ENCODE measurements at regions not wholly inside any gene's neighbourhood (a gene's known extent, or its start where the extent isn't known, plus 50 kb on each side); places are given as distances from the start of the nearest gene placed in this dataset.
"Not testable (repeated sequence)": the region's sequence is repeated elsewhere in the genome, so short reads cannot be mapped to it uniquely, and the experiment has no call there.

DNA sequence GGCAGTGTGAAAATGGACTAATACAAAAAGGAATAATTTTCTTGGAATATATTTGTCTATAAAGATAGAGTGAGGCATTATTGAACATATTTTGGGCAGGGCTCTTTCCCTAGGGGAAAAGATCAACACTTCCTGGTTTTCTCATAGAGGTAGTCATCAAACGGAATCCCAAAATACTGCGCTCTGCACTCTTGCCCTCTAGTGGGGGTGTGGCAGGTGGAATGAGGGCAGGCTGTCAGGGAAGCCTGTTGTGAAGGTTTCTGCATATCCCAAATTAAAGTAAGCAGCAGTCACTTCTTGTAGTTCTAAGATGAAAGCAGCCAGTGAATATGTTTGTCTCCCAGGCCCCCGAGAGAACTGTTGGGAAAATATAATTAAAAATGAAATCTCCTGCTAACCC, 666.8 kb upstream of the TMEM132C start:
- Histone ChIP-seq H3K4me3 (ENCODE audit: low read length in 2 of 2) (no peak overlapping the region), H3K9ac (ENCODE audit: low read depth in 1 of 2, low read length in 2 of 2) (no peak overlapping the region), H3K9me3 (ENCODE audit: control insufficient read depth in 2 of 2, low read length in 2 of 2) (no peaks in the 10 kb centered on the region), H3K36me3 (ENCODE audit: control insufficient read depth in 2 of 2, insufficient read depth in 2 of 2, low read length in 2 of 2) (no peaks in the 10 kb centered on the region), H3K27ac (ENCODE audit: low read depth in 2 of 2, low read length in 2 of 2) (no peak overlapping the region), H3K4me1 (ENCODE audit: control insufficient read depth in 2 of 2, insufficient read depth in 2 of 2, low read length in 2 of 2) (no peaks in the 10 kb centered on the region), H3K27me3 (ENCODE audit: control insufficient read depth in 2 of 2, insufficient read depth in 2 of 2, low read length in 2 of 2) (no peaks in the 10 kb centered on the region)

DNA sequence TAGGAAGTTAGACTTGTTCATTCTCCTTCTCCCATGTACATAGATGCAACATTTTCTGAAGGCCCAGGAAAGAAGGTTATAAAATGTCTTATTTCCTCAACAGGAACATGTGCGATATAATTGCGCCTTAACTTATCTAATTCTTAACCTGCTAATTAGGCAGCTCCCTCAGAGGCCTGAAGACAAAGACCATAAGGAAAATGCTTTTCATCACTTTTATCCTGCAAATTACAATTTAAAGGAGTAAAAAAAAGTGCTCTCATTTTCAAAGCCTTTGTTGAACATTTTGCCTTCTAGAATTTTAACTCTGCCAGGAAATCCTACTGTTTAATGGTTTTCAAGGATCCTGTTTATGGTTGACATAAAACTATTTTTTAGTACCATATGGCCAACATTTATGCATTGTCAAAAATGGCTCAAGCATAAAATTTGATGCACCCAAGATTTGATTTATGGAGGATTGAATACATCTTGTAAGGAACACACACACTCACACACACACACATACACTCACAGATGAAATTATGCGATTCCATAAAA, 660.4 kb upstream of the TMEM132C start:
- Histone ChIP-seq H3K4me1 (ENCODE audit: control insufficient read depth in 2 of 2, insufficient read depth in 2 of 2, low read length in 2 of 2) (no peaks in the 10 kb centered on the region), H3K27me3 (ENCODE audit: control insufficient read depth in 2 of 2, insufficient read depth in 2 of 2, low read length in 2 of 2) (no peaks in the 10 kb centered on the region), H3K9ac (ENCODE audit: low read depth in 1 of 2, low read length in 2 of 2) (no peak overlapping the region), H3K36me3 (ENCODE audit: control insufficient read depth in 2 of 2, insufficient read depth in 2 of 2, low read length in 2 of 2) (no peaks in the 10 kb centered on the region), H3K4me3 (ENCODE audit: low read length in 2 of 2) (no peak overlapping the region), H3K27ac (ENCODE audit: low read depth in 2 of 2, low read length in 2 of 2) (no peak overlapping the region), H3K9me3 (ENCODE audit: control insufficient read depth in 2 of 2, low read length in 2 of 2) (no peaks in the 10 kb centered on the region)

DNA sequence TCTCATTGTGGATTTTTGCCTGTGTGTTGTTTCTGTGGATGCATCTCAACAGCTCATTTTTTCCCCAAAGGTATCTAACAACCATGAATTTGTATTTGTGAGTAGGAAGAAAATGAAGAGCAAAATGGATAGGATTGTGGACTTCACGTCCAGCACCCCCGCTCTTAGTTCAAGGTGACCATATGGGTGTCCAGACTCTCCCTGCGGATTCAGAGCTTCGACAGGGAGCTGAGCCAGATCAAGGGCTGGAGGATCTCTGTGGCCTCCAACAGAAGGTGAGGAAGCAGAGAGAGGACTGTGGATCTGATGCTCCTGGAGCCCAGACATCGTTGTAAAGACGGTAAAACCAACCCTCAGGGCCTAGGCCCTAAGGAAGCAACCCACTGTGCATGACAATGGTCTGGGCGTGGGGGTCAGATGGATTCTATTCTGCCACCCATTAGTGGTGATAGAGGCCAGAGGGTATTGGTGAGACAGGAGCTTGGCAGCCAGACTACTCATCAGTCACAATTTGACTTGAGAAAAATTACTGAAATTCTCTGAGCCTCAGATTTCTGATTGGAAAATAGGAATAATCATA, 659.7 kb upstream of the TMEM132C start:
- no peak overlapping the region for H3K4me3 ChIP-seq (ENCODE audit: low read length in 2 of 2)
- no peaks in the 10 kb centered on the region for H3K9me3 ChIP-seq (ENCODE audit: control insufficient read depth in 2 of 2, low read length in 2 of 2)
- no peak overlapping the region for H3K27ac ChIP-seq (ENCODE audit: low read depth in 2 of 2, low read length in 2 of 2)
- no peak overlapping the region for H3K9ac ChIP-seq (ENCODE audit: low read depth in 1 of 2, low read length in 2 of 2)
- no peaks in the 10 kb centered on the region for H3K36me3 ChIP-seq (ENCODE audit: control insufficient read depth in 2 of 2, insufficient read depth in 2 of 2, low read length in 2 of 2)
- no peaks in the 10 kb centered on the region for H3K27me3 ChIP-seq (ENCODE audit: control insufficient read depth in 2 of 2, insufficient read depth in 2 of 2, low read length in 2 of 2)
- no peaks in the 10 kb centered on the region for H3K4me1 ChIP-seq (ENCODE audit: control insufficient read depth in 2 of 2, insufficient read depth in 2 of 2, low read length in 2 of 2)

DNA sequence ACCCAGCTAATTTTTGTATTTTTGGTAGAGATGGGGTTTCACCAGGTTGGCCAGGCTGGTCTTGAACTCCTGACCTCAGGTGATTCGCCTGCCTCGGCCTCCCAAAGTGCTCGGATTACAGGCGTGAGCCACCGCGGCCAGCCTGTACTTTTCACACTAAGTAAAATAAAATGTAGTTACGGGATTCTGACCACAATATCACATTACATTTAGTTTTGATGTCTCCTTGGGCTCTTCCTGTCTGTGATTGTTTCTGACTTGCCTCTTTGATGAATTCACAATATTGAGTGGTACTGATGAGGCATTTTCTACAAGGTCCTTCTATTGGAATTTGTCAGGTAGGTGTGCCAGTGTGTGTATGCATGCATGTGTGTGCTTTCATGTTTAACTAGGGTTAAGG, 658.6 kb upstream of the TMEM132C start:
- H3K9ac ChIP-seq (ENCODE audit: low read depth in 1 of 2, low read length in 2 of 2); H3K9me3 ChIP-seq (ENCODE audit: control insufficient read depth in 2 of 2, low read length in 2 of 2); H3K4me1 ChIP-seq (ENCODE audit: control insufficient read depth in 2 of 2, insufficient read depth in 2 of 2, low read length in 2 of 2); H3K27me3 ChIP-seq (ENCODE audit: control insufficient read depth in 2 of 2, insufficient read depth in 2 of 2, low read length in 2 of 2); H3K4me3 ChIP-seq (ENCODE audit: low read length in 2 of 2); H3K36me3 ChIP-seq (ENCODE audit: control insufficient read depth in 2 of 2, insufficient read depth in 2 of 2, low read length in 2 of 2); H3K27ac ChIP-seq (ENCODE audit: low read depth in 2 of 2, low read length in 2 of 2): not testable (repeated sequence)

DNA sequence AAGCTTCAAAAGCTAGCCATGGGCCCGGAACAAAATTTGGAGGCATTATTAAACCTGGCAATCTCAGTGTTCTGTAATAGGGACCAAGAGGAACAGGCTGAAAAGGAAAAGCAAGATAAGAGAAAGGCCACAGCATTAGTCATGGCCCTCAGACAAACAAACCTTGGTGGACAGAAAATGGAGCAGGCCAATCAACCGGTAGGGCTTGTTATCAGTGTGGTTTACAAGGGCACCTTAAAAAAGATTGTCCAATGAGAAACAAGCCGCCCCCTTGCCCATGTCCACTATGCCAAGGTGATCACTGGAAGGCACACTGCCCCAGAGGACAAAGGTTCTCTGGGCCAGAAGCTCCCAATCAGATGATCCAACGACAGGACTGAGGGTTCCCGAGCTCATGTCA, 653.9 kb upstream of the TMEM132C start:
- H3K9me3 ChIP-seq (ENCODE audit: control insufficient read depth in 2 of 2, low read length in 2 of 2): no peaks in the 10 kb centered on the region
- H3K27me3 ChIP-seq (ENCODE audit: control insufficient read depth in 2 of 2, insufficient read depth in 2 of 2, low read length in 2 of 2): no peaks in the 10 kb centered on the region
- no peak overlapping the region for H3K4me3 ChIP-seq (ENCODE audit: low read length in 2 of 2)
- H3K27ac ChIP-seq (ENCODE audit: low read depth in 2 of 2, low read length in 2 of 2): no peak overlapping the region
- H3K36me3 ChIP-seq (ENCODE audit: control insufficient read depth in 2 of 2, insufficient read depth in 2 of 2, low read length in 2 of 2): no peaks in the 10 kb centered on the region
- no peaks in the 10 kb centered on the region for H3K4me1 ChIP-seq (ENCODE audit: control insufficient read depth in 2 of 2, insufficient read depth in 2 of 2, low read length in 2 of 2)
- no peak overlapping the region for H3K9ac ChIP-seq (ENCODE audit: low read depth in 1 of 2, low read length in 2 of 2)

DNA sequence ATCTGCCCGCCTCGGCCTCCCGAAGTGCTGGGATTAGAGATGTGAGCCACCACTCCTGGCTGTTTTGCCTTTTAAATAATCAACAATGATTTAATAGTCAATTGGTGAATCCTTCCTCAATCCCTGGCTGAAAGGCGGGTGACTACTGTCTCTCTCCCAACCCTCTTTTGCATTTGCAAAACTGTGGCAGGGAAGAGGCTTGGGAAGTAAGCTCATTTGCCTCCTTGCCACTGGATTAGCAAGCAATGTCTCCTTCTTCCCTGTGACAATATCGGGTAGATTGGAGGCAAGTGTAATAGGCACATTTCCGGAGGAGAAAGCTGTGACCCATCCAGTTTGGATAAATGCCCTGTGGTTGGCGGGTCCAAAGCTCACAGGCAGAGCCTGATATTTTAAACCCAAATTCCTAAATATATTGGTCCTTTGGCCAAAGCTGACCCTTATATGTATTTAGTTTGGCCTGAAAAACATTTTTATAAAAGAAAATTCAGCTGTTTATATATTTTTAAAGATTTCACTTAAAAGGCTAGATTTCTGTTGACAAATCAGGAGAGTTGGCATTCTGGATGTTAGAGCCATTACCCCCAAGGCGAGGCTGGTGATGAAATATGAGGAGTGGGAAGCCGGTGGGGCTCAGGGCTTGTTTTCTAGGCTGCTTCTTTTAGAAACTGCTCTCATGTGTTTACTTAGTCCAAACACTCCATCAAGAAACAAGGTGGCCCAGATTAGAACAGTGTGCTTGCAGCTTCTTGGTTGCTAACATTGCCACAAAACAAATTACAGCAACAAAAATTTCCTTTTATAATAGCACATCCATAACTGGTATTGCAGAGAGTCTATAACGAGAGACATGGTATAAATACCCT, 646.9 kb upstream of the TMEM132C start:
- Histone ChIP-seq H3K9ac (ENCODE audit: low read depth in 1 of 2, low read length in 2 of 2) (no peak overlapping the region), H3K4me3 (ENCODE audit: low read length in 2 of 2) (no peak overlapping the region), H3K27ac (ENCODE audit: low read depth in 2 of 2, low read length in 2 of 2) (no peak overlapping the region)

DNA sequence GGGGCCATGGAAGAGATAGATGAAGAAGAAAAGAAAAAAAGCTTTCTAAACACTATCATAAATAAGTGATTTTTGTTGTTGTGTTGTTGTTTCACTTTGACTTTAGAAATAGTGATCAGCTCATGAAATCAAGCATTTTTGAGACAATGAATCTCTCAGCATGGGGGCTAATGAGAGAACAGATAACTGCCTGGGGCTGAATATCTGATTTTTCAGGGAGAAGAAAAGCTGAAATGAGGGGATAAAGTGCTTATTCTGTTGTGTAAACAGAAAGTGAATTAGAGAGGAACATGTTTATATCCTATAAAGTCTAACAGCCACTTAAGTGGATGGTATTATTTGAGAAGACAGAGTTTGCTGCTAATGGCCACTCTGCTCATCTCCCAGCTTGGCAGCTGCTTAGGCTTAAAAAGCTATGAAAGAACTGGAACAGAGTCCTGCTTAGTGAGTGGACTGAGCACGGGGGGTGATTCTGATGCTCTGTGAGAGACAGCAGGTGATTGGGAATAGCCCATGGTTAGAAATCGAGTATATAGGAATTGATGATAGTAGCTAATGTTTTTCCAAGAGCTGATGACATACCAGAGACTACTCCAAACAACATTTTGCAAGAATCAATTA, 646.1 kb upstream of the TMEM132C start:
- Histone ChIP-seq H3K27me3 (ENCODE audit: control insufficient read depth in 2 of 2, insufficient read depth in 2 of 2, low read length in 2 of 2) (no peaks in the 10 kb centered on the region), H3K36me3 (ENCODE audit: control insufficient read depth in 2 of 2, insufficient read depth in 2 of 2, low read length in 2 of 2) (no peaks in the 10 kb centered on the region), H3K4me1 (ENCODE audit: control insufficient read depth in 2 of 2, insufficient read depth in 2 of 2, low read length in 2 of 2) (no peaks in the 10 kb centered on the region), H3K27ac (ENCODE audit: low read depth in 2 of 2, low read length in 2 of 2) (no peak overlapping the region), H3K9me3 (ENCODE audit: control insufficient read depth in 2 of 2, low read length in 2 of 2) (no peaks in the 10 kb centered on the region), H3K9ac (ENCODE audit: low read depth in 1 of 2, low read length in 2 of 2) (no peak overlapping the region), H3K4me3 (ENCODE audit: low read length in 2 of 2) (no peak overlapping the region)

More for the DNA sequence above, 646.9 kb upstream of the TMEM132C start:
- no peaks in the 10 kb centered on the region for H3K27me3 ChIP-seq (ENCODE audit: control insufficient read depth in 2 of 2, insufficient read depth in 2 of 2, low read length in 2 of 2)
- no peaks in the 10 kb centered on the region for H3K4me1 ChIP-seq (ENCODE audit: control insufficient read depth in 2 of 2, insufficient read depth in 2 of 2, low read length in 2 of 2)
- H3K36me3 ChIP-seq (ENCODE audit: control insufficient read depth in 2 of 2, insufficient read depth in 2 of 2, low read length in 2 of 2): no peaks in the 10 kb centered on the region
- no peaks in the 10 kb centered on the region for H3K9me3 ChIP-seq (ENCODE audit: control insufficient read depth in 2 of 2, low read length in 2 of 2)

DNA sequence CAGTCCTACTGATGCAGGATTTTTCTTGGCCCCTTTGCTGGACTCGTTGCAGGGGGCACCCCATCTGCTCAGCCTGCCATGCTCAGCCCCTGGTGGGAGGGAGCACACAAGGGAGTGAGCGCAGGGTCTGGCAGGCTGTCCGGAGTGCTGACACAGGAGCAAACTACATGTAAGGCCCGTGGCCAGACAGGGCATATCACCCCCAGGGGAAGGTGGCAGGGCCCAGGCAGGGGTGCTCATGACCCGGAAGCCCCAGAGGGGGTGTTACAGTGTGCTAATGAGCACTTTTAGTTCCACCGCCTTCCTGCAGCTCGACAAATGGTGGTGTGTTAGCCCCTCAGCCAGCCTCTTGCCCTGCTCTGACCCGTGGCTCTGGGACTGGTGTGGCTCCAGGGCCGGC, 645.6 kb upstream of the TMEM132C start:
- H3K4me3 ChIP-seq (ENCODE audit: low read length in 2 of 2): no peak overlapping the region
- no peaks in the 10 kb centered on the region for H3K36me3 ChIP-seq (ENCODE audit: control insufficient read depth in 2 of 2, insufficient read depth in 2 of 2, low read length in 2 of 2)
- H3K9me3 ChIP-seq (ENCODE audit: control insufficient read depth in 2 of 2, low read length in 2 of 2): no peaks in the 10 kb centered on the region
- no peak overlapping the region for H3K27ac ChIP-seq (ENCODE audit: low read depth in 2 of 2, low read length in 2 of 2)
- H3K4me1 ChIP-seq (ENCODE audit: control insufficient read depth in 2 of 2, insufficient read depth in 2 of 2, low read length in 2 of 2): no peaks in the 10 kb centered on the region
- no peak overlapping the region for H3K9ac ChIP-seq (ENCODE audit: low read depth in 1 of 2, low read length in 2 of 2)
- H3K27me3 ChIP-seq (ENCODE audit: control insufficient read depth in 2 of 2, insufficient read depth in 2 of 2, low read length in 2 of 2): no peaks in the 10 kb centered on the region

DNA sequence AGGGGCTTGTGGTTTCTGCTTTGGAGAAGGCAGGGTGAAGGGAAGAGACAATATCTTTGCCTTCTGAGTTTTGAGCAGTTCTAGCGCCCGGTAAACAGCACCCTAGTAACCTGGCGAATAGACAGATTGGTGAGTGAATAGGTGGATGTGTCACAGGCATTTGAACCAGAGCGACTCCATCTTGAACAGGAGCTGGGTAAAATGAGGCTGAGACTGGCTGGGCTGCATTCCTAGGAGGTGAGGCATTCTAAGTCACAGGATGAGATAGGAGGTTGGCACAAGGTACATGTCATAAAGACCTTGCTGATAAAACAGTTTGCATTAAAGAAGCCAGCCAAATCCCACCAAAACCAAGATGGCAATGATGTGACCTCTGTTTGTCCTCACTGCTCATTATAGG, 643.6 kb upstream of the TMEM132C start:
- no peak overlapping the region for H3K27ac ChIP-seq (ENCODE audit: low read depth in 2 of 2, low read length in 2 of 2)
- H3K36me3 ChIP-seq (ENCODE audit: control insufficient read depth in 2 of 2, insufficient read depth in 2 of 2, low read length in 2 of 2): no peaks in the 10 kb centered on the region
- no peak overlapping the region for H3K4me3 ChIP-seq (ENCODE audit: low read length in 2 of 2)
- no peak overlapping the region for H3K9ac ChIP-seq (ENCODE audit: low read depth in 1 of 2, low read length in 2 of 2)
- H3K4me1 ChIP-seq (ENCODE audit: control insufficient read depth in 2 of 2, insufficient read depth in 2 of 2, low read length in 2 of 2): no peaks in the 10 kb centered on the region
- no peaks in the 10 kb centered on the region for H3K27me3 ChIP-seq (ENCODE audit: control insufficient read depth in 2 of 2, insufficient read depth in 2 of 2, low read length in 2 of 2)
- no peaks in the 10 kb centered on the region for H3K9me3 ChIP-seq (ENCODE audit: control insufficient read depth in 2 of 2, low read length in 2 of 2)

DNA sequence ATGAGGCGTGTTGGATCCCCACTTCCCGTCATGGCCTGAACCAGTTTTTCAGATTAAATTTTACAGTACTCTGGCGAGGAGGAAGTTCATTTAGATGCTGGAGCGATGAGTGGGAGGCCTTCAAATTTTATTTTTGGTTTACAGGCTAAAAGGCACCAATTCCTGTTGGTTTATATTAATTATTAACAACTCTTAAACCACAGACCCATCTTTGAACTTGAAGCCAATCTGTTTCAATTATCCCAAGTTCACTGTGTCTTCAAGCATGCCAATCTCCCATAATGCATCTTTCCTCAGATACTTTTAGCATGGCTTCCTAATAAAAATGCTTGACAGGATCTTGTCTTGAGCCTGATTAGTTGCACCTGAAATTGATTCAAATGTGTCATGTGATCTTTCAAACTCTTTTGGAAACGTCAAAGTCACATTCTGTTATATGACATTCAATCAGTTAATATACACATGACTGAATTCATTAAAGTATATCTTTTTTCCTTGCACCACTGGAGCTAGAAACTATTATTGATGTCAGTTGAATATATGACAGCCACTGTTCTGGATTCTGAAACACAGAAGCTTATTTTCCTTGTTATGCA, 641.7 kb upstream of the TMEM132C start:
- Histone ChIP-seq H3K9ac (ENCODE audit: low read depth in 1 of 2, low read length in 2 of 2) (no peak overlapping the region), H3K36me3 (ENCODE audit: control insufficient read depth in 2 of 2, insufficient read depth in 2 of 2, low read length in 2 of 2) (no peaks in the 10 kb centered on the region), H3K27ac (ENCODE audit: low read depth in 2 of 2, low read length in 2 of 2) (no peak overlapping the region), H3K4me1 (ENCODE audit: control insufficient read depth in 2 of 2, insufficient read depth in 2 of 2, low read length in 2 of 2) (no peaks in the 10 kb centered on the region), H3K27me3 (ENCODE audit: control insufficient read depth in 2 of 2, insufficient read depth in 2 of 2, low read length in 2 of 2) (no peaks in the 10 kb centered on the region), H3K9me3 (ENCODE audit: control insufficient read depth in 2 of 2, low read length in 2 of 2) (no peaks in the 10 kb centered on the region), H3K4me3 (ENCODE audit: low read length in 2 of 2) (no peak overlapping the region)
